Panc1 (cell line): ENCODE measurements at regions not wholly inside any gene's neighbourhood (a gene's known extent, or its start where the extent isn't known, plus 50 kb on each side); places are given as distances from the start of the nearest gene placed in this dataset.

Experiments
- ATAC-seq: fragments of 200-7000 bp; cut with Tn5 transposase; 2 replicates; pipeline ENCODE4 v1.9.1; 2020; ENCODE audit warnings: mild to moderate bottlenecking, moderate library complexity
- BruUV-seq: library from RNA; stranded (reverse); fragments of 400-500 nt; replicated peaks from 2 replicates; lab custom pipeline; 2021; lab: Mats Ljungman, UMichigan
- CTCF ChIA-PET: fragments of 300-600 bp; sonication (Branson Sonifier 250); formaldehyde crosslinking; loops from one replicate; lab custom pipeline; 2022; ENCODE audit warnings: antibody characterized with exemption; lab: Charles Lee
- POLR2A ChIA-PET: fragments of 300-600 bp; sonication (Branson Sonifier 250); formaldehyde crosslinking; loops from one replicate; lab custom pipeline; 2022; ENCODE audit warnings: antibody characterized with exemption; lab: Charles Lee
- DNase-seq: peaks from one replicate; pipeline ENCODE4 v3.0.0-alpha.2; 2010; ENCODE audit warnings: low read depth, low spot score
- H3K27ac ChIP-seq: 2 replicates; pipeline ENCODE4 v1.5.1; 2011; ENCODE audit warnings: mild to moderate bottlenecking, low read length, inconsistent platforms
- H3K27me3 ChIP-seq: fragments of 200-500 bp; sonication (Bioruptor generic); 2 replicates; pipeline ENCODE4 v1.6.0; 2014; ENCODE audit warnings: low read length, inconsistent platforms; ENCODE audit not compliant: control insufficient read depth, insufficient read depth
- H3K36me3 ChIP-seq: fragments of 200-500 bp; sonication (Bioruptor generic); 2 replicates; pipeline ENCODE4 v1.5.1; 2014; ENCODE audit warnings: inconsistent platforms, mild to moderate bottlenecking, low read length, moderate library complexity; ENCODE audit not compliant: control insufficient read depth, insufficient read depth
- H3K4me1 ChIP-seq: 2 replicates; pipeline ENCODE4 v1.5.1; 2011; ENCODE audit warnings: inconsistent platforms, mild to moderate bottlenecking, low read length, moderate library complexity; ENCODE audit not compliant: control insufficient read depth, insufficient read depth
- H3K4me3 ChIP-seq, 2 experiments: 2 replicates each; pipeline ENCODE4 v1.5.1; 2011 to 2012; ENCODE audit warnings: low read depth in 2 of 2, low read length in 2 of 2, mild to moderate bottlenecking in 2 of 2, inconsistent platforms in 1 of 2, moderate library complexity in 1 of 2
- H3K9me3 ChIP-seq: fragments of 200-500 bp; sonication (Bioruptor generic); 2 replicates; pipeline ENCODE4 v1.5.1; 2014; ENCODE audit warnings: low read depth, mild to moderate bottlenecking, inconsistent platforms, low read length, moderate library complexity; ENCODE audit not compliant: control insufficient read depth, insufficient read depth
- POLR2AphosphoS5 ChIP-seq: IDR thresholded peaks from 2 replicates; pipeline ENCODE4 v1.6.1; 2012; ENCODE audit warnings: mild to moderate bottlenecking, low read depth, low read length, moderate library complexity
- REST ChIP-seq, 2 experiments: IDR thresholded peaks; 2 replicates each; pipeline ENCODE4 v1.6.1; 2011 to 2012; ENCODE audit warnings: low read depth in 2 of 2, control low read depth in 1 of 2, low read length in 1 of 2, mild to moderate bottlenecking in 1 of 2, moderate library complexity in 1 of 2; ENCODE audit not compliant: insufficient read depth in 1 of 2
- SIN3A ChIP-seq: IDR thresholded peaks from 2 replicates; pipeline ENCODE4 v1.6.1; 2012; ENCODE audit warnings: low read depth, mild to moderate bottlenecking, low read length, moderate library complexity, borderline replicate concordance; ENCODE audit not compliant: insufficient read depth
- TCF7L2 ChIP-seq: IDR thresholded peaks from 2 replicates; pipeline ENCODE4 v1.6.1; 2011; ENCODE audit warnings: mild to moderate bottlenecking, low read depth, low read length, inconsistent platforms
- in situ Hi-C: cut with HindIII; loops from 2 replicates; pipeline ENCODE4 v1.10.0; 2016; ENCODE audit warnings: low sequenced_read_pairs, low pct_unique_long_range_greater_than_20kb
- intact Hi-C: fragments of 100-400 bp; cut with micrococcal nuclease; formaldehyde crosslinking; loops from one replicate; pipeline ENCODE4 v1.10.0; 2022; ENCODE audit not compliant: unreplicated experiment
- TF ChIP-seq, protein P1 (sequence below): fragments of 450-650 bp; IDR thresholded peaks from 2 replicates; pipeline ENCODE4 v1.5.1; 2017; ENCODE audit warnings: mild to moderate bottlenecking

DNA sequence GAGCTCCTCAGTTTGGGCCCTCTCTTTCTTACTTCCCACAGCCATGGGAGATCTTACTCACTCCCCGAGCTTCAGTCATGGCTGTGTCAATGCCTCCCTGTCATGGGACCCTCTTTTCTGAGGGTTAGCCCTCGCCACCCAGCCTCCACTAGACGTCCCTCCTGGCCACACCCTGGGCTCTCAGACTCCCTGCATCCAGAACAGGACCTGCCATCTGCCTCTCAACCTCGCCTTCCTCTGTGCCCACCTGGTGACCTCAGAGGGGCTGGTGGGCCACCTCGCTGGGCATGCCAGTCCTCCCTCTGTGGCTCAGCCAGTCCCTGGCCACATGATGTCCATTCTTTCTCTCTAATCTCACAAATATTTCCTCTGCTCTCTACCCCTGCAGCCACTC lies 54.6 kb upstream of the MED9 start:
- no peaks in the 10 kb centered on the region for H3K36me3 ChIP-seq
- DNase-seq (no peak), ATAC-seq (no peak)
- no peaks in the 10 kb centered on the region for H3K4me1 ChIP-seq
- CTCF ChIA-PET: no interaction called here
- H3K4me3 ChIP-seq: no peak overlapping the region
- H3K27me3 ChIP-seq: no peaks in the 10 kb centered on the region
- in situ Hi-C loops: no loop called here
- H3K27ac ChIP-seq: no peak overlapping the region
- intact Hi-C loops: no loop called here
- POLR2A ChIA-PET: no interaction called here
- BruUV-seq: no TSS peak
- H3K9me3 ChIP-seq: no peaks in the 10 kb centered on the region
- TF ChIP-seq REST (IDR thresholded peaks at IDR 0.05; ENCODE audit: insufficient read depth in 1 of 2, low read depth in 2 of 2, low read length in 1 of 2) (no peak), TCF7L2 (no peak), POLR2AphosphoS5 (no peak), SIN3A (no peak)
- TF ChIP-seq, protein P1, sequence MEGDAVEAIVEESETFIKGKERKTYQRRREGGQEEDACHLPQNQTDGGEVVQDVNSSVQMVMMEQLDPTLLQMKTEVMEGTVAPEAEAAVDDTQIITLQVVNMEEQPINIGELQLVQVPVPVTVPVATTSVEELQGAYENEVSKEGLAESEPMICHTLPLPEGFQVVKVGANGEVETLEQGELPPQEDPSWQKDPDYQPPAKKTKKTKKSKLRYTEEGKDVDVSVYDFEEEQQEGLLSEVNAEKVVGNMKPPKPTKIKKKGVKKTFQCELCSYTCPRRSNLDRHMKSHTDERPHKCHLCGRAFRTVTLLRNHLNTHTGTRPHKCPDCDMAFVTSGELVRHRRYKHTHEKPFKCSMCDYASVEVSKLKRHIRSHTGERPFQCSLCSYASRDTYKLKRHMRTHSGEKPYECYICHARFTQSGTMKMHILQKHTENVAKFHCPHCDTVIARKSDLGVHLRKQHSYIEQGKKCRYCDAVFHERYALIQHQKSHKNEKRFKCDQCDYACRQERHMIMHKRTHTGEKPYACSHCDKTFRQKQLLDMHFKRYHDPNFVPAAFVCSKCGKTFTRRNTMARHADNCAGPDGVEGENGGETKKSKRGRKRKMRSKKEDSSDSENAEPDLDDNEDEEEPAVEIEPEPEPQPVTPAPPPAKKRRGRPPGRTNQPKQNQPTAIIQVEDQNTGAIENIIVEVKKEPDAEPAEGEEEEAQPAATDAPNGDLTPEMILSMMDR: no peak

GRCh38 chr17:17422641-17423040 lies 54.2 kb upstream of the MED9 start:
- no peaks in the 10 kb centered on the region for H3K4me1 ChIP-seq
- no peak overlapping the region for H3K27ac ChIP-seq
- no peaks in the 10 kb centered on the region for H3K36me3 ChIP-seq
- no peaks in the 10 kb centered on the region for H3K9me3 ChIP-seq
- POLR2A ChIA-PET: interaction anchor here (0.6 kb wide), 1 partner anchor 337 kb away, joined by 4 read pairs; no protein-coding TSS in a partner anchor
- DNase-seq (no peak), ATAC-seq (no peak)
- BruUV-seq: no TSS peak
- TF ChIP-seq SIN3A (no peak), TCF7L2 (no peak), POLR2AphosphoS5 (no peak), REST (IDR thresholded peaks at IDR 0.05; ENCODE audit: insufficient read depth in 1 of 2, low read depth in 2 of 2, low read length in 1 of 2) (no peak)
- TF ChIP-seq, protein P1: no peak
- intact Hi-C loops: no loop called here
- in situ Hi-C loops: no loop called here
- H3K27me3 ChIP-seq: no peaks in the 10 kb centered on the region
- CTCF ChIA-PET: no interaction called here
- H3K4me3 ChIP-seq: no peak overlapping the region
